Osteoblast (primary cell): ENCODE measurements at regions not wholly inside any gene's neighbourhood (a gene's known extent, or its start where the extent isn't known, plus 50 kb on each side); places are given as distances from the start of the nearest gene placed in this dataset.

ENCODE experiments used
- DNase-seq: peaks from one replicate; pipeline ENCODE4 v3.0.0; 2011; ENCODE audit warnings: low spot score, mixed read lengths; ENCODE audit not compliant: insufficient read length; ENCODE audit errors: missing footprints
- H2AFZ ChIP-seq: 2 replicates; pipeline ENCODE4 v1.6.0; 2011; ENCODE audit warnings: mild to moderate bottlenecking, low read length
- H3K27ac ChIP-seq: 2 replicates; pipeline ENCODE4 v1.5.1; 2011; ENCODE audit warnings: mild to moderate bottlenecking, low read depth, low read length, moderate library complexity
- H3K27me3 ChIP-seq: 2 replicates; pipeline ENCODE4 v1.6.0; 2012; ENCODE audit warnings: mild to moderate bottlenecking, control low read depth, inconsistent platforms, low read length, moderate library complexity; ENCODE audit not compliant: insufficient read depth
- H3K36me3 ChIP-seq: 2 replicates; pipeline ENCODE4 v1.5.1; 2011; ENCODE audit warnings: mild to moderate bottlenecking, low read length, control low read depth, moderate library complexity; ENCODE audit not compliant: insufficient read depth
- H3K4me1 ChIP-seq: 2 replicates; pipeline ENCODE4 v1.5.1; 2011; ENCODE audit warnings: mild to moderate bottlenecking, low read length, control low read depth, moderate library complexity; ENCODE audit not compliant: insufficient read depth
- H3K4me2 ChIP-seq: 2 replicates; pipeline ENCODE4 v1.6.0; 2011; ENCODE audit warnings: mild to moderate bottlenecking, low read length; ENCODE audit not compliant: insufficient read depth
- H3K4me3 ChIP-seq: fragments of 200-600 bp; sonication (generic); 3 replicates; pipeline ENCODE4 v1.5.1; 2012; ENCODE audit warnings: mild to moderate bottlenecking, low read length, inconsistent platforms; ENCODE audit not compliant: insufficient read depth
- H3K79me2 ChIP-seq: 2 replicates; pipeline ENCODE4 v1.6.0; 2012; ENCODE audit warnings: mild to moderate bottlenecking, low read length, control low read depth, inconsistent platforms; ENCODE audit not compliant: insufficient read depth
- H3K9me3 ChIP-seq: 2 replicates; pipeline ENCODE4 v1.5.1; 2011; ENCODE audit warnings: low read depth, low read length, control low read depth
- H4K20me1 ChIP-seq: 2 replicates; pipeline ENCODE4 v1.6.0; 2012; ENCODE audit warnings: mild to moderate bottlenecking, low read length, control low read depth; ENCODE audit not compliant: insufficient read depth
- CTCF ChIP-seq: IDR thresholded peaks from 2 replicates; pipeline ENCODE4 v1.5.1; 2011; ENCODE audit warnings: mild to moderate bottlenecking, low read depth, low read length, moderate library complexity; ENCODE audit errors: extremely low read depth

GRCh38 chr7:36021367-36021766 lies 131.7 kb upstream of the EEPD1 start:
- Histone ChIP-seq H3K79me2 (no peaks in the 10 kb centered on the region), H3K27ac (no peak overlapping the region), H3K36me3 (no peaks in the 10 kb centered on the region), H3K4me1 (no peaks in the 10 kb centered on the region), H4K20me1 (no peaks in the 10 kb centered on the region), H3K4me3 (no peak overlapping the region), H2AFZ (no peak overlapping the region), H3K4me2 (no peak overlapping the region), H3K27me3 (no peaks in the 10 kb centered on the region), H3K9me3 (no peaks in the 10 kb centered on the region)
- peak; percentile 31 for DNase-seq
- peak; percentile 52 for TF ChIP-seq CTCF

- H2AFZ ChIP-seq: no peak overlapping the region
- H3K4me3 ChIP-seq: no peak overlapping the region
- no peaks in the 10 kb centered on the region for H3K79me2 ChIP-seq
- DNase-seq: peak; percentile 25
- H3K4me1 ChIP-seq: no peaks in the 10 kb centered on the region
- H3K9me3 ChIP-seq: no peaks in the 10 kb centered on the region
- H3K27ac ChIP-seq: no peak overlapping the region
- no peak for TF ChIP-seq CTCF
- H3K27me3 ChIP-seq: no peaks in the 10 kb centered on the region
- H3K4me2 ChIP-seq: no peak overlapping the region
- no peaks in the 10 kb centered on the region for H4K20me1 ChIP-seq
- no peaks in the 10 kb centered on the region for H3K36me3 ChIP-seq
Measured at GRCh38 chr7:36021917-36022550, 131.0 kb upstream of the EEPD1 start.

GRCh38 chr7:36023033-36023560 lies 130.0 kb upstream of the EEPD1 start:
- Histone ChIP-seq H3K27ac (no peak overlapping the region), H3K9me3 (no peaks in the 10 kb centered on the region), H3K79me2 (no peaks in the 10 kb centered on the region), H4K20me1 (no peaks in the 10 kb centered on the region), H3K27me3 (no peaks in the 10 kb centered on the region), H3K4me1 (no peaks in the 10 kb centered on the region), H2AFZ (no peak overlapping the region), H3K4me2 (no peak overlapping the region), H3K36me3 (no peaks in the 10 kb centered on the region), H3K4me3 (no peak overlapping the region)
- no peak for TF ChIP-seq CTCF
- no peak for DNase-seq

- no peak overlapping the region for H3K27ac ChIP-seq
- H2AFZ ChIP-seq: no peak overlapping the region
Measured at GRCh38 chr7:36025190-36025589, 127.9 kb upstream of the EEPD1 start.

More at GRCh38 chr7:36025190-36025589, 127.9 kb upstream of the EEPD1 start:
- Histone ChIP-seq H3K79me2 (no peaks in the 10 kb centered on the region), H3K9me3 (no peaks in the 10 kb centered on the region), H3K4me2 (no peak overlapping the region), H3K27me3 (no peaks in the 10 kb centered on the region), H3K4me1 (no peaks in the 10 kb centered on the region), H3K36me3 (no peaks in the 10 kb centered on the region), H4K20me1 (no peaks in the 10 kb centered on the region), H3K4me3 (no peak overlapping the region)
- DNase-seq: no peak
- TF ChIP-seq CTCF: no peak
